ENCODE measurements at regions not wholly inside any gene's neighbourhood (a gene's known extent, or its start where the extent isn't known, plus 50 kb on each side); places are given as distances from the start of the nearest gene placed in this dataset.

DNA sequence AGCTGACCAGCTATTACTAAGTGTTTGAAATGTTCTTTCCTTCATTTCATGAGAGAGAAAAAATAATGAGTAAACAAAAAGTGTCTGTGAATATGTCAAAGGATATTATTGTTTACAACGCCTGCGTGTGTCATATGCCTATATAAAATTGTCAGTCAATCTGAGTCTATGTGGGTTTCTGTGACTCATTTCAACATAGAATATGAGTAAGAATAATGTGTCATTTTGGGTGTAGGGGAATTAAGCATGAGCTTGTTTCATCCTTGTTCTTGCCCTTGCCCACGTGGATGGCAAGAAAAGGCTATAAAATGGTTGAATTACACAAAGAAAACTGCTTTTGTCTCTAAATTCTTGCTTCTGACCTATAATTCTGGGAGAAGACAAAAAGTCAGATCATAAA is 466.0 kb downstream of the PTH2R start:
- intact Hi-C loops (cut with DNase I; ENCODE audit: low total_unique reads) = no loop called here
- DNase-seq = no peak
- TF ChIP-seq, protein P1, sequence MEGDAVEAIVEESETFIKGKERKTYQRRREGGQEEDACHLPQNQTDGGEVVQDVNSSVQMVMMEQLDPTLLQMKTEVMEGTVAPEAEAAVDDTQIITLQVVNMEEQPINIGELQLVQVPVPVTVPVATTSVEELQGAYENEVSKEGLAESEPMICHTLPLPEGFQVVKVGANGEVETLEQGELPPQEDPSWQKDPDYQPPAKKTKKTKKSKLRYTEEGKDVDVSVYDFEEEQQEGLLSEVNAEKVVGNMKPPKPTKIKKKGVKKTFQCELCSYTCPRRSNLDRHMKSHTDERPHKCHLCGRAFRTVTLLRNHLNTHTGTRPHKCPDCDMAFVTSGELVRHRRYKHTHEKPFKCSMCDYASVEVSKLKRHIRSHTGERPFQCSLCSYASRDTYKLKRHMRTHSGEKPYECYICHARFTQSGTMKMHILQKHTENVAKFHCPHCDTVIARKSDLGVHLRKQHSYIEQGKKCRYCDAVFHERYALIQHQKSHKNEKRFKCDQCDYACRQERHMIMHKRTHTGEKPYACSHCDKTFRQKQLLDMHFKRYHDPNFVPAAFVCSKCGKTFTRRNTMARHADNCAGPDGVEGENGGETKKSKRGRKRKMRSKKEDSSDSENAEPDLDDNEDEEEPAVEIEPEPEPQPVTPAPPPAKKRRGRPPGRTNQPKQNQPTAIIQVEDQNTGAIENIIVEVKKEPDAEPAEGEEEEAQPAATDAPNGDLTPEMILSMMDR (IDR thresholded peaks at IDR 0.05) = no peak
- H3K9me3 ChIP-seq = no peaks in the 10 kb centered on the region
- no peaks in the 10 kb centered on the region for H3K4me1 ChIP-seq
- no peak overlapping the region for H3K27ac ChIP-seq
- H3K36me3 ChIP-seq = no peaks in the 10 kb centered on the region
- H3K4me3 ChIP-seq = no peak overlapping the region
- no peaks in the 10 kb centered on the region for H3K27me3 ChIP-seq

DNA sequence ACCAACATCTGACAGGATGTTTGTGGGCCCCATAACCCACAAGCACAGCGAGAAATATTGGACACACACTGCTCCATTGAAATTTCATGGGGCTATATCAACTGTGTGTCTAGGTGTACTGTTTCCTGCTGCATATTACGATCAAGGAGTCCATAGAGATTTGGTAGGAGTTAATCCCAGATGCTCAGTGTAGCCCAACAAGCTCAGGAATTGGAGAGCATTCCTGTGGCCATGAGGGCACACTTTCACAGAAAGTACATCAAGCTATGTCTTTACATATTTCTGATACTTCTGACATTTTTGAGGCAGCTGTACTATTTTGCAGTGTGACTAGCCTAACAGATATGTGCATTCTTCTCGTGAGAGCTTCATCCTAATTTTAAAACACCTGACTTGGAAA is 473.1 kb downstream of the PTH2R start:
- Histone ChIP-seq H3K4me3 (no peak overlapping the region), H3K27me3 (no peaks in the 10 kb centered on the region), H3K36me3 (no peaks in the 10 kb centered on the region), H3K9me3 (no peaks in the 10 kb centered on the region), H3K4me1 (no peaks in the 10 kb centered on the region), H3K27ac (no peak overlapping the region)
- intact Hi-C loops (cut with DNase I; ENCODE audit: low total_unique reads) = no loop called here
- DNase-seq = no peak
- TF ChIP-seq, protein P1 (IDR thresholded peaks at IDR 0.05) = no peak

DNA sequence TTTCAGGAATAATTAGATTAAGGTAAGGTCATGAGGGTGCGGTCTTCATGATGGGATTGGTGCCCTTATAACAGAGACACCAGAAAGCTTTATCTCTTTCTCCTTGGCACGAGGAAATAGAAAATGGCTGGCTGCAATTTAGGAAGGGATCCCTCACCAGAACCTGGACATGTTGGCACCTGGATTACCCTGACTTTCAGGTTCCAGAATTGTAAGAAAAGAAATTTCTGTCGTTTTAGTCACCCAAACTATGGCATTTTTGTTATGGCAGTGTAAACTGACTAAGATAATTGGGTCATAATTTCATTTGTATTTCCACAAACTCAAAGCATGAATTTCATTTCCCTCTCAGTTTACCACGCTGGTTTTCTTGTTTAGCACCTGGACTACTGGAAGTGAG is 473.6 kb downstream of the PTH2R start:
- Histone ChIP-seq H3K9me3 (no peaks in the 10 kb centered on the region), H3K36me3 (no peaks in the 10 kb centered on the region), H3K4me1 (no peaks in the 10 kb centered on the region), H3K27ac (no peak overlapping the region), H3K4me3 (no peak overlapping the region), H3K27me3 (no peaks in the 10 kb centered on the region)
- TF ChIP-seq, protein P1 (IDR thresholded peaks at IDR 0.05) = no peak
- DNase-seq = no peak
- intact Hi-C loops (cut with DNase I; ENCODE audit: low total_unique reads) = no loop called here

DNA sequence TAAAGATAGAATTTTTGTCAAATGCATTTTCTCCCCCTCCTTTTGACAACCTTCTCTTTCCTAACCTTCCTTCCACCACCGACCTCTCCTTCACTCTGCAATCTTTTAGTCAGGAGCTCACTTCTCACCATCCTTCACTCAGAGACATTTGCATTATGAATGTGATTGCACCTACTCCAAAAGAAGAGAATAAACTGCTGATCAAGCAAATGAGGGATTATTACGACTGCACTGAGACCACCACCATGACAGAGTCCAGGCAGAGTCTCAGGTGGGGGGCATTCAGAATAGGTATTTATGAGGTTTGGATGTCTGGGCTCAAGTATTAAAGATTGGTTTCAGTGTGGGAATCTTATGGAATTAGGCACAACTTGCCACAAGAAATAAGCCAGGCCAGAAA is 483.9 kb downstream of the PTH2R start:
- intact Hi-C loops (cut with DNase I; ENCODE audit: low total_unique reads) = no loop called here
- DNase-seq = no peak
- no peaks in the 10 kb centered on the region for H3K36me3 ChIP-seq

DNA sequence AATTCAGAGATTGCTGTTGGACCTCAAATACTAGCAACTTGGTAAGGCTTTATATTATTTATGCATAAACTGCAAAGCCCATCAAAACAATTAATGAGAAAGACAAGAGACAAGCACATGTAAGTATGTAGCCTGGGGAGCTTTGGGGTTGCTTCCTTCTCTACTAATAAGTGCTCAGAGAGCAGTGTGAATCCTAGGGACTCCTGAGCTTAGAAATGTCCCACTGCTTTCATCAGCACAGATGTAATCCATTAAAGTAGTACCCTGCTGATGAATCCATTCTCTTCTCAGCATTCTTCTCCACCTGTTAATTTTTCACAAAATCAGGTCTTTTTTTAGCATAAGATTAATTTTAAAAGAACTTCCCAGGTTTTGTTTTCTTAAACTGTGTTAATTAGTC is 485.6 kb downstream of the PTH2R start:
- H3K9me3 ChIP-seq = no peaks in the 10 kb centered on the region
- intact Hi-C loops (cut with DNase I; ENCODE audit: low total_unique reads) = no loop called here
- TF ChIP-seq, protein P1 (IDR thresholded peaks at IDR 0.05) = no peak

More for the DNA sequence above, 483.9 kb downstream of the PTH2R start:
- no peaks in the 10 kb centered on the region for H3K4me1 ChIP-seq
- H3K27ac ChIP-seq = no peak overlapping the region
- no peaks in the 10 kb centered on the region for H3K9me3 ChIP-seq
- no peak overlapping the region for H3K4me3 ChIP-seq
- TF ChIP-seq, protein P1 (IDR thresholded peaks at IDR 0.05) = no peak
- H3K27me3 ChIP-seq = no peaks in the 10 kb centered on the region

DNA sequence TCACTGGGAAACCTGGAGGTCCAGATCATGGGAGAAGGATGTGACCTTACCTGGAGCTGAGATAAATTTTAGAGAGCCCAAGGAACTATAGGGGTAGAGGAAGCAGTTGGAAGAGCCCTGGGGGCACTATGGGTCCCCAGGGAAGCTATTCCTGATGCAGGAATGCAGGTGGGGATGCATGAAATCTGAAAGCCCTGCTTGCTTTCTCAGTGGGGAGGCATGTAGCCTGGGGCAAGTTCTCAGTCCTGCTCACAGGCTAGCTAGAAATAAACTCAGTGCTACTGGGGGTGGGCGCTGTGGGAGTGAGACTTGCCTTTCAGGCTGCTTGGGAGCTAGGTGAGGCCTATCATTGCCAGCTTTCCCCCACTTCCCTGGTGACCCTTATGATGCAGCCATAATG is 499.7 kb downstream of the PTH2R start:
- TF ChIP-seq, protein P1 (IDR thresholded peaks at IDR 0.05) = no peak
- no peaks in the 10 kb centered on the region for H3K9me3 ChIP-seq
- intact Hi-C loops (cut with DNase I; ENCODE audit: low total_unique reads) = no loop called here
- H3K27me3 ChIP-seq = no peaks in the 10 kb centered on the region
- no peaks in the 10 kb centered on the region for H3K36me3 ChIP-seq
- DNase-seq = no peak
- H3K27ac ChIP-seq = no peak overlapping the region
- H3K4me3 ChIP-seq = no peak overlapping the region
- H3K4me1 ChIP-seq = no peaks in the 10 kb centered on the region

More for the DNA sequence above, 485.6 kb downstream of the PTH2R start:
- Histone ChIP-seq H3K4me1 (no peaks in the 10 kb centered on the region), H3K4me3 (no peak overlapping the region), H3K27ac (no peak overlapping the region), H3K36me3 (no peaks in the 10 kb centered on the region), H3K27me3 (no peaks in the 10 kb centered on the region)
- DNase-seq = no peak

Data from tibial artery (tissue), 4 donors.